IPS DF 6.9 (cell line): ENCODE measurements at regions not wholly inside any gene's neighbourhood (a gene's known extent, or its start where the extent isn't known, plus 50 kb on each side); places are given as distances from the start of the nearest gene placed in this dataset.
"Not testable (repeated sequence)": the region's sequence is repeated elsewhere in the genome, so short reads cannot be mapped to it uniquely, and the experiment has no call there.

ENCODE experiments used
- DNase-seq: peaks from one replicate; pipeline ENCODE4 v3.0.0-alpha.2; 2013; ENCODE audit warnings: low read depth, low spot score
- H3K27ac ChIP-seq: one replicate; pipeline ENCODE4 v1.5.1; 2013; ENCODE audit warnings: low read length, control low read depth
- H3K27me3 ChIP-seq: 2 replicates; pipeline ENCODE4 v1.6.1; 2013; ENCODE audit warnings: mild to moderate bottlenecking, low read length; ENCODE audit not compliant: control insufficient read depth, insufficient read depth
- H3K36me3 ChIP-seq: 2 replicates; pipeline ENCODE4 v1.6.1; 2013; ENCODE audit warnings: low read length; ENCODE audit not compliant: control insufficient read depth, insufficient read depth
- H3K4me1 ChIP-seq: 2 replicates; pipeline ENCODE4 v1.6.1; 2013; ENCODE audit warnings: low read length; ENCODE audit not compliant: control insufficient read depth, insufficient read depth
- H3K4me3 ChIP-seq: 2 replicates; pipeline ENCODE4 v1.5.1; 2013; ENCODE audit warnings: mild to moderate bottlenecking, low read length
- H3K9me3 ChIP-seq: 2 replicates; pipeline ENCODE4 v1.6.1; 2013; ENCODE audit warnings: low read length, inconsistent platforms; ENCODE audit not compliant: control insufficient read depth, insufficient read depth
- WGBS: extraction: QIAGEN DNeasy Blood & Tissue Kit; methylation state at CpG from one replicate; pipeline ENCODE4 v1.1.7; 2013; ENCODE audit warnings: mixed read lengths, missing lambda C conversion rate; ENCODE audit not compliant: insufficient read length, insufficient coverage; 5-methylcytosine and 5-hydroxymethylcytosine counted together

- no peak for DNase-seq
- no peak overlapping the region for H3K4me3 ChIP-seq
- H3K36me3 ChIP-seq = no peaks in the 10 kb centered on the region
- no peaks in the 10 kb centered on the region for H3K9me3 ChIP-seq
- WGBS = no CpG with 5 or more reads among the region's 6 CpGs
- no peak overlapping the region for H3K27ac ChIP-seq
- H3K4me1 ChIP-seq = no peaks in the 10 kb centered on the region
- H3K27me3 ChIP-seq = no peaks in the 10 kb centered on the region
Observed at GRCh38 chr13:73657821-73658540, 476.2 kb downstream of the KLF12 start.

- WGBS = no CpG with 5 or more reads among the region's 2 CpGs
- no peaks in the 10 kb centered on the region for H3K9me3 ChIP-seq
- no peaks in the 10 kb centered on the region for H3K27me3 ChIP-seq
- no peaks in the 10 kb centered on the region for H3K36me3 ChIP-seq
- H3K27ac ChIP-seq = no peak overlapping the region
- no peak overlapping the region for H3K4me3 ChIP-seq
- H3K4me1 ChIP-seq = no peaks in the 10 kb centered on the region
- DNase-seq = no peak
Observed at GRCh38 chr13:73656863-73657262, 477.3 kb downstream of the KLF12 start.

- H3K27me3 ChIP-seq = no peaks in the 10 kb centered on the region
- H3K4me1 ChIP-seq = no peaks in the 10 kb centered on the region
- no peaks in the 10 kb centered on the region for H3K36me3 ChIP-seq
- no peak overlapping the region for H3K27ac ChIP-seq
- H3K9me3 ChIP-seq = no peaks in the 10 kb centered on the region
- no peak overlapping the region for H3K4me3 ChIP-seq
- WGBS = 100% methylated on average over 1 of the region's 2 CpGs
- no peak for DNase-seq
Observed at GRCh38 chr13:73653688-73654087, 480.5 kb downstream of the KLF12 start.

- no peak overlapping the region for H3K4me3 ChIP-seq
- no peaks in the 10 kb centered on the region for H3K4me1 ChIP-seq
Observed at GRCh38 chr13:73647417-73647816, 486.8 kb downstream of the KLF12 start.

GRCh38 chr13:73640476-73641179 lies 493.6 kb downstream of the KLF12 start:
- H3K27me3 ChIP-seq, H3K36me3 ChIP-seq, H3K4me3 ChIP-seq, H3K9me3 ChIP-seq, H3K4me1 ChIP-seq, DNase-seq, H3K27ac ChIP-seq: not testable (repeated sequence)
- no CpG with 5 or more reads among the region's 30 CpGs for WGBS

More at GRCh38 chr13:73647417-73647816, 486.8 kb downstream of the KLF12 start:
- DNase-seq = no peak
- 100% methylated on average over 1 of the region's 4 CpGs for WGBS
- Histone ChIP-seq H3K27ac (no peak overlapping the region), H3K9me3 (no peaks in the 10 kb centered on the region), H3K36me3 (no peaks in the 10 kb centered on the region), H3K27me3 (no peaks in the 10 kb centered on the region)

- Histone ChIP-seq H3K27ac (no peak overlapping the region), H3K9me3 (no peaks in the 10 kb centered on the region), H3K36me3 (no peaks in the 10 kb centered on the region), H3K4me3 (no peak overlapping the region), H3K27me3 (no peaks in the 10 kb centered on the region), H3K4me1 (no peaks in the 10 kb centered on the region)
- no CpG with 5 or more reads among the region's 5 CpGs for WGBS
- DNase-seq = no peak
Observed at GRCh38 chr13:73635166-73635787, 498.9 kb downstream of the KLF12 start.

- H3K27me3 ChIP-seq = no peaks in the 10 kb centered on the region
- H3K9me3 ChIP-seq = no peaks in the 10 kb centered on the region
- no peak for DNase-seq
- H3K4me3 ChIP-seq = no peak overlapping the region
- no CpG with 5 or more reads among the region's 4 CpGs for WGBS
- no peak overlapping the region for H3K27ac ChIP-seq
- no peaks in the 10 kb centered on the region for H3K36me3 ChIP-seq
- H3K4me1 ChIP-seq = no peaks in the 10 kb centered on the region
Observed at GRCh38 chr13:73633817-73634460, 500.3 kb downstream of the KLF12 start.

- Histone ChIP-seq H3K9me3 (no peaks in the 10 kb centered on the region), H3K27me3 (no peaks in the 10 kb centered on the region), H3K4me3 (no peak overlapping the region), H3K36me3 (no peaks in the 10 kb centered on the region), H3K4me1 (no peaks in the 10 kb centered on the region), H3K27ac (no peak overlapping the region)
- no peak for DNase-seq
- no CpG with 5 or more reads among the region's 5 CpGs for WGBS
Observed at GRCh38 chr13:73631411-73631810, 502.8 kb downstream of the KLF12 start.

GRCh38 chr13:73625562-73626339 lies 508.5 kb downstream of the KLF12 start:
- no peak overlapping the region for H3K27ac ChIP-seq
- no peak overlapping the region for H3K4me3 ChIP-seq
- H3K9me3 ChIP-seq = no peaks in the 10 kb centered on the region
- no peak for DNase-seq
- no peaks in the 10 kb centered on the region for H3K36me3 ChIP-seq
- H3K4me1 ChIP-seq = no peaks in the 10 kb centered on the region
- no peaks in the 10 kb centered on the region for H3K27me3 ChIP-seq
- WGBS = no CpG with 5 or more reads among the region's 8 CpGs

- no peaks in the 10 kb centered on the region for H3K4me1 ChIP-seq
- H3K4me3 ChIP-seq = no peak overlapping the region
- no CpG with 5 or more reads among the region's 3 CpGs for WGBS
- H3K9me3 ChIP-seq = no peaks in the 10 kb centered on the region
- no peak overlapping the region for H3K27ac ChIP-seq
- H3K36me3 ChIP-seq = no peaks in the 10 kb centered on the region
- no peaks in the 10 kb centered on the region for H3K27me3 ChIP-seq
- no peak for DNase-seq
Observed at GRCh38 chr13:73623281-73623680, 510.9 kb downstream of the KLF12 start.
